Stimulated activated CD8-positive, alpha-beta memory T cell treated with anti-CD3 and anti-CD28 coated beads, Interleukin-4, amount 100 ng/mL, for 24 hours (primary cell): ENCODE measurements at regions not wholly inside any gene's neighbourhood (a gene's known extent, or its start where the extent isn't known, plus 50 kb on each side); places are given as distances from the start of the nearest gene placed in this dataset.

Source experiments
- DNase-seq: peaks from one replicate; pipeline ENCODE4 v3.0.0-alpha.2; 2020; ENCODE audit warnings: low read depth

- peak; percentile 78 for DNase-seq
Measured at GRCh38 chr10:110414548-110415309, 83.0 kb upstream of the DUSP5 start.

- DNase-seq, result no peak
Measured at GRCh38 chr10:110415809-110416208, 81.9 kb upstream of the DUSP5 start.

- DNase-seq, result no peak
Measured at GRCh38 chr10:110416776-110417711, 80.7 kb upstream of the DUSP5 start.

GRCh38 chr10:110418218-110418617, 79.5 kb upstream of the DUSP5 start:
- no peak for DNase-seq

- DNase-seq, result no peak
Measured at GRCh38 chr10:110419265-110419664, 78.4 kb upstream of the DUSP5 start.

- no peak for DNase-seq
Measured at GRCh38 chr10:110420401-110421193, 77.1 kb upstream of the DUSP5 start.

GRCh38 chr10:110421512-110422138, 76.1 kb upstream of the DUSP5 start:
- no peak for DNase-seq

- DNase-seq, result no peak
Measured at GRCh38 chr10:110422548-110422947, 75.2 kb upstream of the DUSP5 start.

GRCh38 chr10:110423650-110424049, 74.1 kb upstream of the DUSP5 start:
- no peak for DNase-seq

GRCh38 chr10:110425684-110426293, 71.9 kb upstream of the DUSP5 start:
- peak; percentile 48 for DNase-seq

GRCh38 chr10:110426294-110427181, 71.2 kb upstream of the DUSP5 start:
- DNase-seq, result no peak

- no peak for DNase-seq
Measured at GRCh38 chr10:110429301-110429700, 68.4 kb upstream of the DUSP5 start.

GRCh38 chr10:110430340-110431273, 67.1 kb upstream of the DUSP5 start:
- no peak for DNase-seq

GRCh38 chr10:110431659-110432058, 66.0 kb upstream of the DUSP5 start:
- no peak for DNase-seq

GRCh38 chr10:110432084-110432483, 65.6 kb upstream of the DUSP5 start:
- no peak for DNase-seq

GRCh38 chr10:110432814-110433565, 64.7 kb upstream of the DUSP5 start:
- DNase-seq, result no peak

GRCh38 chr10:110433740-110434139, 64.0 kb upstream of the DUSP5 start:
- no peak for DNase-seq

GRCh38 chr10:110434489-110435096, 63.1 kb upstream of the DUSP5 start:
- DNase-seq, result no peak
